Caco-2 (cell line): ENCODE measurements at regions not wholly inside any gene's neighbourhood (a gene's known extent, or its start where the extent isn't known, plus 50 kb on each side); places are given as distances from the start of the nearest gene placed in this dataset.

Experiments used
- BruUV-seq: library from RNA; stranded (reverse); fragments of 400-500 nt; replicated peaks from 2 replicates; lab custom pipeline; 2021; lab: Mats Ljungman, UMichigan
- CTCF ChIA-PET: fragments of 300-600 bp; sonication (Branson Sonifier 250); formaldehyde crosslinking; loops from one replicate; lab custom pipeline; 2022; ENCODE audit warnings: antibody characterized with exemption; lab: Charles Lee
- POLR2A ChIA-PET: fragments of 300-600 bp; sonication (Branson Sonifier 250); formaldehyde crosslinking; loops from one replicate; lab custom pipeline; 2022; ENCODE audit warnings: antibody characterized with exemption; lab: Charles Lee
- DNase-seq, 2 experiments: peaks; one replicate each; pipeline versions ENCODE4 v3.0.0 to v3.0.0-alpha.2; 2020 to 2022
- H3K27me3 ChIP-seq: replicated peaks from 2 replicates; pipeline ENCODE4 v1.6.0; 2011; ENCODE audit warnings: low read length; ENCODE audit not compliant: control insufficient read depth, insufficient read depth
- H3K36me3 ChIP-seq: 2 replicates; pipeline ENCODE4 v1.5.1; 2011; ENCODE audit warnings: low read length; ENCODE audit not compliant: control insufficient read depth, insufficient read depth
- H3K4me1 ChIP-seq: fragments of 250-450 bp; sonication (Bioruptor Pico); 2 replicates; pipeline ENCODE4 v1.5.1; 2020; ENCODE audit warnings: mild to moderate bottlenecking
- H3K4me3 ChIP-seq: 2 replicates; pipeline ENCODE4 v1.5.1; 2011; ENCODE audit warnings: low read depth, mild to moderate bottlenecking, control low read depth, low read length
- H3K9me3 ChIP-seq: fragments of 250-450 bp; sonication (Bioruptor Pico); 2 replicates; pipeline ENCODE4 v1.5.1; 2020; ENCODE audit warnings: mild to moderate bottlenecking, moderate library complexity
- H3K27ac Mint-ChIP-seq: one replicate; pipeline ENCODE4 v1.8.0; 2022; ENCODE audit warnings: mixed read lengths; ENCODE audit not compliant: unreplicated experiment
- H3K27me3 Mint-ChIP-seq: one replicate; pipeline ENCODE4 v1.8.0; 2022; ENCODE audit warnings: mixed read lengths; ENCODE audit not compliant: insufficient read depth, unreplicated experiment
- H3K36me3 Mint-ChIP-seq: one replicate; pipeline ENCODE4 v1.8.0; 2022; ENCODE audit warnings: mild to moderate bottlenecking, mixed read lengths; ENCODE audit not compliant: insufficient read depth, unreplicated experiment
- H3K4me1 Mint-ChIP-seq: one replicate; pipeline ENCODE4 v1.8.0; 2022; ENCODE audit warnings: low read depth, mixed read lengths; ENCODE audit not compliant: unreplicated experiment
- H3K4me3 Mint-ChIP-seq: one replicate; pipeline ENCODE4 v1.8.0; 2022; ENCODE audit warnings: mild to moderate bottlenecking, moderate library complexity, mixed read lengths; ENCODE audit not compliant: unreplicated experiment
- H3K9me3 Mint-ChIP-seq: one replicate; pipeline ENCODE4 v1.8.0; 2022; ENCODE audit warnings: mixed read lengths; ENCODE audit not compliant: unreplicated experiment
- intact Hi-C: fragments of 100-400 bp; cut with micrococcal nuclease; formaldehyde crosslinking; loops from one replicate; pipeline ENCODE4 v1.10.0; 2022; ENCODE audit not compliant: unreplicated experiment
- TF ChIP-seq, protein P1 (sequence below), 2 experiments: fragments of 200-600 bp in 1 of 2; IDR thresholded peaks; 1 replicate in 1 of 2; 2 replicates in 1 of 2; pipeline versions ENCODE4 v1.5.1 to v1.8.0; 2011 to 2022; ENCODE audit warnings: antibody characterized with exemption in 1 of 2, control low read depth in 1 of 2, inconsistent platforms in 1 of 2, low read depth in 1 of 2, low read length in 1 of 2, mild to moderate bottlenecking in 1 of 2, moderate library complexity in 1 of 2; ENCODE audit not compliant: insufficient read depth in 1 of 2, severe bottlenecking in 1 of 2, unreplicated experiment in 1 of 2

DNA sequence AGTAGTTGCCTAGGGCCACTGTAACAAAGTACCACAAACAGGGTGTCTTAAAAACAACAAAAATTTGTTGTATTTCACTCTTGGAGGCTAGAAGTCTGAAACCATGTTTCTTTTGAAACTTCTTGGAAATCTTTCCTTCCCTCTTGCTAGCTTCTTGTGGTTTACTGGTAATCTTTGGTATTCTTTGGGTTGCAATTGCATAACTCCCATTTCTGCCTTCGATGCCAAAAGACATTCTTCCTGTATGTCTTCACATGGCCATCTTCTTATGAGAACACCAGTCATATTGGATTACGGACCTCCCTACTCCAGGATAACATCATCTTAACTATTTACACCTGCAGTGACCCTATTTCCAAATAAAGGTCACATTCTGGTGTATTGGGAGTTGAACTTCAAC is 357.4 kb downstream of the PPP1R3A start:
- DNase-seq: no peak
- TF ChIP-seq, protein P1, sequence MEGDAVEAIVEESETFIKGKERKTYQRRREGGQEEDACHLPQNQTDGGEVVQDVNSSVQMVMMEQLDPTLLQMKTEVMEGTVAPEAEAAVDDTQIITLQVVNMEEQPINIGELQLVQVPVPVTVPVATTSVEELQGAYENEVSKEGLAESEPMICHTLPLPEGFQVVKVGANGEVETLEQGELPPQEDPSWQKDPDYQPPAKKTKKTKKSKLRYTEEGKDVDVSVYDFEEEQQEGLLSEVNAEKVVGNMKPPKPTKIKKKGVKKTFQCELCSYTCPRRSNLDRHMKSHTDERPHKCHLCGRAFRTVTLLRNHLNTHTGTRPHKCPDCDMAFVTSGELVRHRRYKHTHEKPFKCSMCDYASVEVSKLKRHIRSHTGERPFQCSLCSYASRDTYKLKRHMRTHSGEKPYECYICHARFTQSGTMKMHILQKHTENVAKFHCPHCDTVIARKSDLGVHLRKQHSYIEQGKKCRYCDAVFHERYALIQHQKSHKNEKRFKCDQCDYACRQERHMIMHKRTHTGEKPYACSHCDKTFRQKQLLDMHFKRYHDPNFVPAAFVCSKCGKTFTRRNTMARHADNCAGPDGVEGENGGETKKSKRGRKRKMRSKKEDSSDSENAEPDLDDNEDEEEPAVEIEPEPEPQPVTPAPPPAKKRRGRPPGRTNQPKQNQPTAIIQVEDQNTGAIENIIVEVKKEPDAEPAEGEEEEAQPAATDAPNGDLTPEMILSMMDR (IDR thresholded peaks at IDR 0.05; ENCODE audit: insufficient read depth in 1 of 2, low read depth in 1 of 2, low read length in 1 of 2, severe bottlenecking in 1 of 2, unreplicated experiment in 1 of 2): no peak
- H3K4me3 Mint-ChIP-seq: no peak overlapping the region
- Histone ChIP-seq H3K4me1 (no peaks in the 10 kb centered on the region), H3K27me3 (no peaks in the 10 kb centered on the region), H3K4me3 (no peak overlapping the region), H3K36me3 (no peaks in the 10 kb centered on the region), H3K9me3 (no peaks in the 10 kb centered on the region)
- H3K27me3 Mint-ChIP-seq: no peaks in the 10 kb centered on the region
- no TSS peak for BruUV-seq
- ChIA-PET POLR2A (no interaction called here), CTCF (no interaction called here)
- no peaks in the 10 kb centered on the region for H3K4me1 Mint-ChIP-seq
- intact Hi-C loops: no loop called here
- H3K36me3 Mint-ChIP-seq: no peaks in the 10 kb centered on the region
- H3K9me3 Mint-ChIP-seq: no peaks in the 10 kb centered on the region
- no peak overlapping the region for H3K27ac Mint-ChIP-seq

DNA sequence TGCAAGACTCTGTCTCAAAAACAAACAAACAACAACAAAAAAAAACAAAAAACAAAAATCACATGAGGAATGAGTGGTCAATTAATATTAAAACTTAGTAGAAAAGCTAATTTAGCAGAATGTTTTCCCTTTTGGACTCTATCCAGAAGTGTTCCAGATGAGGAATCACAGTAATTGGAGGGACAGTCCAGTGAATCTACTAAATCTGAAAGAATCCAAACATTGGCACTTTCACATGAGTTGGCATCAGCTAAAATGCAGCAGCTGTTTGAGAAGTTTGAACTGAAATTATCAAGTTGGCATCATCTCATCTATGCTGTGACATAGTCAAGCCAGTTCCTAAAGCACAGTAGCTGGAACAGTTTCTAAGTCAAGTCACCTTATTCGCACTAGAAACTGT is 367.8 kb downstream of the PPP1R3A start:
- no TSS peak for BruUV-seq
- TF ChIP-seq, protein P1 (IDR thresholded peaks at IDR 0.05; ENCODE audit: insufficient read depth in 1 of 2, low read depth in 1 of 2, low read length in 1 of 2, severe bottlenecking in 1 of 2, unreplicated experiment in 1 of 2): no peak
- intact Hi-C loops: no loop called here
- no peaks in the 10 kb centered on the region for H3K9me3 ChIP-seq
- H3K27ac Mint-ChIP-seq: no peak overlapping the region
- no peaks in the 10 kb centered on the region for H3K36me3 Mint-ChIP-seq
- CTCF ChIA-PET: no interaction called here
- no peaks in the 10 kb centered on the region for H3K4me1 ChIP-seq
- H3K27me3 ChIP-seq: no peaks in the 10 kb centered on the region
- no peaks in the 10 kb centered on the region for H3K9me3 Mint-ChIP-seq
- no peaks in the 10 kb centered on the region for H3K27me3 Mint-ChIP-seq
- no peak overlapping the region for H3K4me3 ChIP-seq
- H3K4me1 Mint-ChIP-seq: no peaks in the 10 kb centered on the region
- H3K36me3 ChIP-seq: no peaks in the 10 kb centered on the region
- POLR2A ChIA-PET: no interaction called here
- H3K4me3 Mint-ChIP-seq: no peak overlapping the region
- no peak for DNase-seq

DNA sequence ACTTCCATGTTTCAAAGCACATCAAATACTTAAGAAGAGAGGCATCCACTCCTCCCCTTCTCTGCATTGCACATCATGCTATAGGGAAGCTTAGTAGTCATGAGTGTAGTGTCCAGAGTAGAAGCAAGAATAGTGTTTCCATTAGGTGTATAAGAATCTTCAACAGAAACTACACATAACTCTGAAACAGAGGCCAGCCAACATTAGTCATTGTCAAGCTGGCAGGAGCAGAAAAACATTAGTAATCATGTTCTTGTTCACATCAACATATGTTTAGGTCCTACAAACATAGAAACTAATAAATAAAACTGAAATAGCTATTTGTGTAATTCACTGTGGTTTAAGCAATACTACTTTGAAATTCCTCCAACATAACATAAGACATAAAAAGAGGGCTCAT is 370.2 kb downstream of the PPP1R3A start:
- Mint-ChIP-seq H3K36me3 (no peaks in the 10 kb centered on the region), H3K9me3 (no peaks in the 10 kb centered on the region)
- CTCF ChIA-PET: no interaction called here

More for the DNA sequence above, 370.2 kb downstream of the PPP1R3A start:
- Mint-ChIP-seq H3K4me3 (no peak overlapping the region), H3K27ac (no peak overlapping the region), H3K27me3 (no peaks in the 10 kb centered on the region), H3K4me1 (no peaks in the 10 kb centered on the region)
- TF ChIP-seq, protein P1 (IDR thresholded peaks at IDR 0.05; ENCODE audit: insufficient read depth in 1 of 2, low read depth in 1 of 2, low read length in 1 of 2, severe bottlenecking in 1 of 2, unreplicated experiment in 1 of 2): no peak
- H3K9me3 ChIP-seq: no peaks in the 10 kb centered on the region
- intact Hi-C loops: no loop called here
- H3K4me1 ChIP-seq: no peaks in the 10 kb centered on the region
- POLR2A ChIA-PET: no interaction called here
- H3K4me3 ChIP-seq: no peak overlapping the region
- H3K27me3 ChIP-seq: no peaks in the 10 kb centered on the region
- H3K36me3 ChIP-seq: no peaks in the 10 kb centered on the region
- no peak for DNase-seq
- no TSS peak for BruUV-seq
